ENCODE measurements at regions not wholly inside any gene's neighbourhood (a gene's known extent, or its start where the extent isn't known, plus 50 kb on each side); places are given as distances from the start of the nearest gene placed in this dataset.

GRCh38 chr3:181326637-181327223 is 337.2 kb upstream of the DNAJC19 start (continued):
- TF ChIP-seq CHD7 (IDR thresholded peaks at IDR 0.05; ENCODE audit: insufficient replicate concordance, low read length) (no peak), SIX5 (IDR thresholded peaks at IDR 0.05; ENCODE audit: low read depth, low read length) (no peak), CBX8 (IDR thresholded peaks at IDR 0.05; ENCODE audit: borderline replicate concordance, low read depth, low read length) (no peak), PHF8 (conservative IDR thresholded peaks at IDR 0.05; ENCODE audit: low read depth, low read length) (no peak)
